Adrenal gland (tissue), 9 donors: ENCODE measurements at regions not wholly inside any gene's neighbourhood (a gene's known extent, or its start where the extent isn't known, plus 50 kb on each side); places are given as distances from the start of the nearest gene placed in this dataset.

Experiments used
- DNase-seq, 7 donors: peaks; one replicate each; pipeline ENCODE4 v3.0.0-alpha.2; 2019 to 2020
- H3K27ac ChIP-seq, 5 donors: fragments of 200-600 bp; sonication (generic) in 4 of 5; 1 replicate in 3 of 5; 2 replicates in 2 of 5; pipeline versions ENCODE4 v1.5.1 to v1.8.0; 2016 to 2020; ENCODE audit warnings: mild to moderate bottlenecking in 1 of 5
- H3K27me3 ChIP-seq: fragments of 200-600 bp; 2 replicates; pipeline ENCODE4 v1.8.0; 2021
- H3K36me3 ChIP-seq, 2 donors: fragments of 200-600 bp; replicated peaks in 1 of 2; 1 replicate in 1 of 2; 2 replicates in 1 of 2; pipeline versions ENCODE4 v1.5.1 to v1.8.0; 2018 to 2022
- H3K4me1 ChIP-seq, 2 donors: fragments of 200-600 bp; replicated peaks in 1 of 2; 1 replicate in 1 of 2; 2 replicates in 1 of 2; pipeline versions ENCODE4 v1.5.1 to v1.8.0; 2018 to 2021
- H3K4me3 ChIP-seq, 4 donors: fragments of 200-600 bp; sonication (generic) in 3 of 4; one replicate each; pipeline ENCODE4 v1.5.1; 2016 to 2018
- H3K9me3 ChIP-seq, 3 donors: fragments of 200-600 bp; sonication (generic) in 1 of 3; replicated peaks in 1 of 3; 1 replicate in 2 of 3; 2 replicates in 1 of 3; pipeline versions ENCODE4 v1.5.1 to v1.8.0; 2016 to 2021
- POLR2A ChIP-seq, 2 donors: fragments of 450-650 bp; IDR thresholded peaks; one replicate each; pipeline ENCODE4 v1.6.1; 2017; ENCODE audit warnings: antibody characterized with exemption in 2 of 2, mild to moderate bottlenecking in 2 of 2, moderate library complexity in 1 of 2
- WGBS, 4 donors: extraction: QIAGEN DNeasy Blood & Tissue Kit in 2 of 4; methylation state at CpG; one replicate each; pipeline versions ENCODE4 v1.1.5 to v1.1.7; 2013 to 2017; 5-methylcytosine and 5-hydroxymethylcytosine counted together
- intact Hi-C, 2 donors: fragments of 100-400 bp; cut with DNase I; formaldehyde crosslinking; loops; one replicate each; pipeline versions ENCODE4 v1.14.1 to v1.15.0; 2022 to 2023
- TF ChIP-seq, protein P1 (sequence below), 6 experiments: fragments of 450-650 bp in 4 of 6; fragments of 200-600 bp in 2 of 6; sonication (generic) in 1 of 6; IDR thresholded peaks; 1 replicate in 5 of 6; 2 replicates in 1 of 6; pipeline versions ENCODE4 v1.5.1 to v1.8.0; 2016 to 2021; ENCODE audit warnings: antibody characterized with exemption in 6 of 6, mild to moderate bottlenecking in 2 of 6, moderate library complexity in 1 of 6
- donor health status: healthy with polysubstance abuse.
- donor health status: Bipolar disorder and iron deficiency.
- donor health status: DM: yes; HTN: yes; CAD: no.
- donor health status: DM: no; HTN: no; CAD: no.
- donor health status: DM: no; HTN: no; CAD: no.

DNA sequence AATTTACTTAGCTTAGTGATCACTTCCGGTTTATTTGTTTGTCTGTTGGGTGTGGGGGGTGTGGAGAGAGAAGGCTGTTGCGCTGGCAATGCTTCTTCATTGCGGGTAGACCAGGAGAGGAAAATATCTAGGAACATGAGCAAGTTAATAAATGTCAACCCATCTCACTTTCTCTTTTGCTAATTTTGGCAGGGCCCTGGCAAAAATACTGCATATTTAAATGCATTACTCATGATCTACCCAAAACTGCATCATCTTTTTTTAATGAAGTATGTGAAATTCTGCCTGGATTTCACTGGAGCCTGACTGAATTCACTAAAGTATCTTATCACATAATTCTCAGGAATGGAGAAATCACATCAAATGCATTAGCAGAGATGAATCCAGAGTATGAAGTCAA is 1131.0 kb upstream of the NXPH2 start:
- Histone ChIP-seq H3K4me1 (no peaks in the 10 kb centered on the region), H3K9me3 (no peaks in the 10 kb centered on the region), H3K4me3 (no peak overlapping the region), H3K27ac (no peak overlapping the region), H3K36me3 (no peaks in the 10 kb centered on the region), H3K27me3 (no peaks in the 10 kb centered on the region)
- no peak for DNase-seq
- TF ChIP-seq POLR2A (IDR thresholded peaks at IDR 0.05) = no peak
- TF ChIP-seq, protein P1, sequence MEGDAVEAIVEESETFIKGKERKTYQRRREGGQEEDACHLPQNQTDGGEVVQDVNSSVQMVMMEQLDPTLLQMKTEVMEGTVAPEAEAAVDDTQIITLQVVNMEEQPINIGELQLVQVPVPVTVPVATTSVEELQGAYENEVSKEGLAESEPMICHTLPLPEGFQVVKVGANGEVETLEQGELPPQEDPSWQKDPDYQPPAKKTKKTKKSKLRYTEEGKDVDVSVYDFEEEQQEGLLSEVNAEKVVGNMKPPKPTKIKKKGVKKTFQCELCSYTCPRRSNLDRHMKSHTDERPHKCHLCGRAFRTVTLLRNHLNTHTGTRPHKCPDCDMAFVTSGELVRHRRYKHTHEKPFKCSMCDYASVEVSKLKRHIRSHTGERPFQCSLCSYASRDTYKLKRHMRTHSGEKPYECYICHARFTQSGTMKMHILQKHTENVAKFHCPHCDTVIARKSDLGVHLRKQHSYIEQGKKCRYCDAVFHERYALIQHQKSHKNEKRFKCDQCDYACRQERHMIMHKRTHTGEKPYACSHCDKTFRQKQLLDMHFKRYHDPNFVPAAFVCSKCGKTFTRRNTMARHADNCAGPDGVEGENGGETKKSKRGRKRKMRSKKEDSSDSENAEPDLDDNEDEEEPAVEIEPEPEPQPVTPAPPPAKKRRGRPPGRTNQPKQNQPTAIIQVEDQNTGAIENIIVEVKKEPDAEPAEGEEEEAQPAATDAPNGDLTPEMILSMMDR (IDR thresholded peaks at IDR 0.05) = no peak
- WGBS, 4 donors = 82 to 96% (median 86%) methylated on average over 3 of the region's 3 CpGs
- intact Hi-C loops = no loop called here

DNA sequence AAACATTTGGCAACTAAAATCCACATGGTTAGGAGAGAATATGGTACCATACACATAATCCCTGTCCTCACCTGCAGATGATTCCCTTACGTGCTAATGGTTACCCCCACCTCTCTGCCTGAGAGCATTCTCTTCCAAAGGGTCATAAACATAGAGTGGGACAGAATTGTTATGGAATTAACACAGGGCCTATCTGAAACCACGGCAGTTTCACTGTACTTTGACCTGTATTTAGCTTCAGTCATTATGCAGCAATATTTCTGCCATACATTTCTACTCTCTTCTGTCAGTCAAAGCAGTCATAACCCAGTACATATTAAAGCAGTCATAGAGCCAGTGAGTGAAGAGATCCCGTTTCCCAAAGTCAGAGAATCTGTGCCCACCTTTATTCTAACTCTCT is 1128.9 kb upstream of the NXPH2 start:
- no peak for DNase-seq
- H3K27ac ChIP-seq = no peak overlapping the region
- no peak for TF ChIP-seq POLR2A (IDR thresholded peaks at IDR 0.05)
- TF ChIP-seq, protein P1 (IDR thresholded peaks at IDR 0.05) = no peak
- H3K27me3 ChIP-seq = no peaks in the 10 kb centered on the region
- H3K9me3 ChIP-seq = no peaks in the 10 kb centered on the region
- no peaks in the 10 kb centered on the region for H3K4me1 ChIP-seq
- intact Hi-C loops = no loop called here
- no peak overlapping the region for H3K4me3 ChIP-seq
- no peaks in the 10 kb centered on the region for H3K36me3 ChIP-seq
- WGBS, 4 donors = 45 to 72% (median 58%) methylated on average over 3 of the region's 3 CpGs

DNA sequence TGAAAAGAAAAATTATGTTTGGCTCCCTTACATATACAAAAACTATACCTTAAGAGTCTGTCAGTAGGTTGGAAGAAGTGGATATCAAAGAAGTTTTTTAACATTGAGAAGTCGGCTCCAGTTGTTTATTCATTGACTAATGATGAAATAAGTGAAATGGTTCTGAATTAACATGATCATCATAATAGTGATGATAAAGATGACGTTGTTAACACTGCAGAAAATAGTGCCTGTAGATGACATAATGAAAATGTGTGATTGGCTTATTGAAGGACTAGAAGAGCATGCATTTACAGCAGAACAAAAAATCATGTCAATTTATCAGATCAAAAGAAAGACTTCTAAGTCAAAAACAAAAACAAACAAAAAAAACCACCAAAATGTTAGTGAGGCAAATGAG is 1125.4 kb upstream of the NXPH2 start:
- TF ChIP-seq, protein P1 (IDR thresholded peaks at IDR 0.05) = no peak
- no peak for TF ChIP-seq POLR2A (IDR thresholded peaks at IDR 0.05)
- no peak overlapping the region for H3K27ac ChIP-seq
- no peak overlapping the region for H3K4me3 ChIP-seq
- no peaks in the 10 kb centered on the region for H3K27me3 ChIP-seq
- intact Hi-C loops = no loop called here
- WGBS, 4 donors = 65 to 77% (median 76%) methylated on average over 2 of the region's 2 CpGs
- no peaks in the 10 kb centered on the region for H3K4me1 ChIP-seq
- no peaks in the 10 kb centered on the region for H3K9me3 ChIP-seq
- no peaks in the 10 kb centered on the region for H3K36me3 ChIP-seq
- no peak for DNase-seq

DNA sequence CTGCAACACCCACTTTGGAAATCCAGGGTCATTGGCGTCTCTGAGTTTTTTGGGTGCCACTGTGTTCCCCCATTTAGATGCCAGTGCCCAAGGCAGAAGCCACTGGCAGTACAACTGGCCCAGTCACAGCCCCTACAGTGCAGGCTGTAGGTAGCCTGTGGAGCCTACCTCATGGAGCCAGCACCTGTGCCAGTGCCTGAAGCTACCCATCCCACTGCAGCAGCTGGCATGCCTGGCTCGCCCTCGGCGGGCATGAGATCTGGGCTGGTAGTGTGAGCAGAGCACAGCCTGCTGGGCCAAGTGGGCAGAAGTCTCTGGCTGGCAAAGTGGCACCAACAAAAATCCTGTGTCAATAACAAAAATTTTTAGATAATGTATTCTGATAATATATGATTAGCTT is 1111.4 kb upstream of the NXPH2 start:
- intact Hi-C loops = no loop called here
- 68 to 93% (median 83%) methylated on average over 4 of the region's 4 CpGs for WGBS, 4 donors
- Histone ChIP-seq H3K27ac (no peak overlapping the region), H3K4me1 (no peaks in the 10 kb centered on the region), H3K4me3 (no peak overlapping the region), H3K27me3 (no peaks in the 10 kb centered on the region), H3K9me3 (no peaks in the 10 kb centered on the region), H3K36me3 (no peaks in the 10 kb centered on the region)
- no peak for DNase-seq
- TF ChIP-seq POLR2A (IDR thresholded peaks at IDR 0.05) = no peak
- TF ChIP-seq, protein P1 (IDR thresholded peaks at IDR 0.05) = no peak
